H1 (cell line): ENCODE measurements at regions not wholly inside any gene's neighbourhood (a gene's known extent, or its start where the extent isn't known, plus 50 kb on each side); places are given as distances from the start of the nearest gene placed in this dataset.

Experiments used
- BCL11A ChIP-seq, 2 experiments: IDR thresholded peaks; one replicate each; pipeline ENCODE4 v1.6.1; 2011; ENCODE audit warnings: low read depth in 2 of 2, low read length in 2 of 2, mild to moderate bottlenecking in 2 of 2
- BRCA1 ChIP-seq: IDR thresholded peaks from 2 replicates; pipeline ENCODE4 v1.6.1; 2012; ENCODE audit warnings: low read depth, low read length, improper control_type of control experiment

- TF ChIP-seq BCL11A (IDR thresholded peaks at IDR 0.05; ENCODE audit: low read depth in 2 of 2, low read length in 2 of 2): no peak
- TF ChIP-seq BRCA1: no peak
Measured at GRCh38 chr5:120098902-120099535, 365.1 kb upstream of the PRR16 start (continued).
